MCF 10A (cell line): ENCODE measurements at regions not wholly inside any gene's neighbourhood (a gene's known extent, or its start where the extent isn't known, plus 50 kb on each side); places are given as distances from the start of the nearest gene placed in this dataset.

Source experiments
- BruUV-seq: library from RNA; stranded (reverse); fragments of 400-500 nt; replicated peaks from 2 replicates; lab custom pipeline; 2021; lab: Mats Ljungman, UMichigan
- CTCF ChIA-PET: fragments of 300-600 bp; sonication (Branson Sonifier 250); formaldehyde crosslinking; extraction: SDS; loops from one replicate; lab custom pipeline; 2021; ENCODE audit warnings: antibody characterized with exemption, inconsistent platforms; lab: Yijun Ruan, JAX
- POLR2A ChIA-PET: fragments of 300-600, 350-650 bp; sonication (Branson Sonifier 250); formaldehyde crosslinking; extraction: SDS; loops from one replicate; lab custom pipeline; 2020; ENCODE audit warnings: antibody characterized with exemption, inconsistent platforms; lab: Yijun Ruan, JAX
- DNase-seq: peaks from one replicate; pipeline ENCODE4 v3.0.0-alpha.2; 2018; ENCODE audit not compliant: unreplicated experiment
- H3K27ac Mint-ChIP-seq: one replicate; pipeline ENCODE4 v1.8.0; 2022; ENCODE audit warnings: mild to moderate bottlenecking, low read depth, mixed read lengths; ENCODE audit not compliant: unreplicated experiment
- H3K27me3 Mint-ChIP-seq: one replicate; pipeline ENCODE4 v1.8.0; 2022; ENCODE audit warnings: mixed read lengths; ENCODE audit not compliant: insufficient read depth, unreplicated experiment
- H3K36me3 Mint-ChIP-seq: one replicate; pipeline ENCODE4 v1.8.0; 2022; ENCODE audit warnings: mild to moderate bottlenecking, moderate library complexity, mixed read lengths; ENCODE audit not compliant: insufficient read depth, unreplicated experiment
- H3K4me1 Mint-ChIP-seq: one replicate; pipeline ENCODE4 v1.8.0; 2022; ENCODE audit warnings: mixed read lengths; ENCODE audit not compliant: insufficient read depth, unreplicated experiment
- H3K4me3 Mint-ChIP-seq: one replicate; pipeline ENCODE4 v1.8.0; 2022; ENCODE audit warnings: mild to moderate bottlenecking, moderate library complexity, mixed read lengths; ENCODE audit not compliant: unreplicated experiment
- H3K9me3 Mint-ChIP-seq: one replicate; pipeline ENCODE4 v1.8.0; 2022; ENCODE audit warnings: mixed read lengths; ENCODE audit not compliant: unreplicated experiment
- intact Hi-C: fragments of 100-400 bp; cut with micrococcal nuclease; formaldehyde crosslinking; loops from 2 replicates; pipeline ENCODE4 v1.14.1; 2022
- TF ChIP-seq, protein P1 (sequence below): fragments of 200-600 bp; IDR thresholded peaks from one replicate; pipeline ENCODE4 v1.8.0; 2022; ENCODE audit warnings: antibody characterized with exemption, mild to moderate bottlenecking; ENCODE audit not compliant: unreplicated experiment

DNA sequence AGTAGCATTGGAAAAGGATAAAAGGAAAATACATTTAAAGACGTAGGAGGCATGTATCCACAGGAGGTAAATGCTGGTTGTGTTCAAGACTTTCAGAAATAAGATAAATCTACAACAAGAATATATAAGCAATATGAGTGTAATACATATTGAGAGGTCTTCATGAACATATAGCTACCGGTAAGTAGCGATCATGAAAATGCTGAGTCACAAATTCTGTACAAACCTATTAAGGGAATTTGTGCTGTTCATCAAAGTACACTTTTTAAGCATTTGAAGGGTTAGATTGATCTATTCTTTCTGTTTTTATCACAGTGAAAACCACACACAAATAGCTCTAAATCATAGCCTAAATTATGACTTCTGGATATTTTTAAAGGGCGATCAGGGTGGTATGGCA lies 173.1 kb upstream of the NYAP2 start:
- no peak overlapping the region for H3K27ac Mint-ChIP-seq
- no peak overlapping the region for H3K4me3 Mint-ChIP-seq
- no TSS peak for BruUV-seq
- ChIA-PET POLR2A (no interaction called here), CTCF (interaction anchor here (0.7 to 1.0 kb wide), 2 partner anchors 13 to 60 kb away, joined by 3 read pairs; no protein-coding TSS in a partner anchor)
- H3K36me3 Mint-ChIP-seq: peaks cover 10% of the 10 kb centered on the region
- no peak for DNase-seq
- no peaks in the 10 kb centered on the region for H3K4me1 Mint-ChIP-seq
- H3K27me3 Mint-ChIP-seq: peaks cover 39% of the 10 kb centered on the region
- intact Hi-C loops: no loop called here
- TF ChIP-seq, protein P1, sequence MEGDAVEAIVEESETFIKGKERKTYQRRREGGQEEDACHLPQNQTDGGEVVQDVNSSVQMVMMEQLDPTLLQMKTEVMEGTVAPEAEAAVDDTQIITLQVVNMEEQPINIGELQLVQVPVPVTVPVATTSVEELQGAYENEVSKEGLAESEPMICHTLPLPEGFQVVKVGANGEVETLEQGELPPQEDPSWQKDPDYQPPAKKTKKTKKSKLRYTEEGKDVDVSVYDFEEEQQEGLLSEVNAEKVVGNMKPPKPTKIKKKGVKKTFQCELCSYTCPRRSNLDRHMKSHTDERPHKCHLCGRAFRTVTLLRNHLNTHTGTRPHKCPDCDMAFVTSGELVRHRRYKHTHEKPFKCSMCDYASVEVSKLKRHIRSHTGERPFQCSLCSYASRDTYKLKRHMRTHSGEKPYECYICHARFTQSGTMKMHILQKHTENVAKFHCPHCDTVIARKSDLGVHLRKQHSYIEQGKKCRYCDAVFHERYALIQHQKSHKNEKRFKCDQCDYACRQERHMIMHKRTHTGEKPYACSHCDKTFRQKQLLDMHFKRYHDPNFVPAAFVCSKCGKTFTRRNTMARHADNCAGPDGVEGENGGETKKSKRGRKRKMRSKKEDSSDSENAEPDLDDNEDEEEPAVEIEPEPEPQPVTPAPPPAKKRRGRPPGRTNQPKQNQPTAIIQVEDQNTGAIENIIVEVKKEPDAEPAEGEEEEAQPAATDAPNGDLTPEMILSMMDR: no peak
- H3K9me3 Mint-ChIP-seq: no peaks in the 10 kb centered on the region

DNA sequence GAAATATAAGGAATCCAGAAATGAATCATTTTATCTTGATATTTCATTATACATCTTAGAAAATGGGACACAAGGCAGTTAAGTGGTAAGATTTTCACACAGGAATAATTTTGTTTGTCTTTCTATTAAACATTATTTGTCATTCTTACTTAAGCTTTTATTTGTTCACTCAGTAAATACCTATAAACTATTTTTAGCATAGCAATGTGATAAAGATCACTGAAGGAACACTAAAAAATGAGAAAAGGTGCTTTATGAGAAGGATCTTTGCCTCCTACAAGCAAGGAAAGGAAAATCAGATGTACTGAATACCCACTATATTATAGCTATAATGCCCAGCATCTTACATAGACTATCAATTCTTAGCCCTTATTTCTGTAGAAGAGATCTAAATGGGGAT lies 176.2 kb upstream of the NYAP2 start:
- Mint-ChIP-seq H3K27me3 (peaks cover 24% of the 10 kb centered on the region), H3K4me1 (no peaks in the 10 kb centered on the region), H3K27ac (no peak overlapping the region), H3K36me3 (peaks cover 10% of the 10 kb centered on the region), H3K9me3 (no peaks in the 10 kb centered on the region), H3K4me3 (no peak overlapping the region)
- ChIA-PET CTCF (interaction anchor here (0.6 to 0.7 kb wide), 2 partner anchors 206 to 341 kb away, joined by 3 read pairs; no protein-coding TSS in a partner anchor), POLR2A (interaction anchor here (0.7 to 1.6 kb wide), 2 partner anchors 9 to 1647 kb away, joined by 3 read pairs; no protein-coding TSS in a partner anchor)
- TF ChIP-seq, protein P1: no peak
- DNase-seq: no peak
- no TSS peak for BruUV-seq
- intact Hi-C loops: no loop called here

DNA sequence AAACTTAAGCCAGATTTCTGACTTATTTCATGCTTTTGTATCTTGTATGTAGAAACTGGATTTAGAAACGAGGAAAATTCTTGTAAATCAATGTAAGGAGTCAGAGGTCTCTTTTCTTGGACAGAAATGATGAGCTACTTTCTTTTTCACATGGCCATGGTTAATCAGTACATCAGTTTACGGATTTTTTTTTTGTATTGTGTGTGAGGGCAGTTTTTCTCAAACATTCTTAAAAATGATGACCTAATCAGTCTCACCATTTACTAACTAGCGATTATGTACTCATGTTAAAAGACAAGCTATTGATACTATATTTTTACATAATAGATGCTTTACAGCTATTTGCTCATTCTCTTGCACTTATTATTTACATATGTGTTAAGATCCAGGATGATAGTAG lies 165.2 kb upstream of the DOCK10 start:
- Mint-ChIP-seq H3K4me1 (no peaks in the 10 kb centered on the region), H3K36me3 (no peaks in the 10 kb centered on the region), H3K27me3 (peaks cover 60% of the 10 kb centered on the region), H3K9me3 (no peaks in the 10 kb centered on the region), H3K27ac (no peak overlapping the region), H3K4me3 (no peak overlapping the region)
- TF ChIP-seq, protein P1: no peak
- BruUV-seq: no TSS peak
- intact Hi-C loops: no loop called here
- no peak for DNase-seq
- ChIA-PET CTCF (no interaction called here), POLR2A (no interaction called here)

DNA sequence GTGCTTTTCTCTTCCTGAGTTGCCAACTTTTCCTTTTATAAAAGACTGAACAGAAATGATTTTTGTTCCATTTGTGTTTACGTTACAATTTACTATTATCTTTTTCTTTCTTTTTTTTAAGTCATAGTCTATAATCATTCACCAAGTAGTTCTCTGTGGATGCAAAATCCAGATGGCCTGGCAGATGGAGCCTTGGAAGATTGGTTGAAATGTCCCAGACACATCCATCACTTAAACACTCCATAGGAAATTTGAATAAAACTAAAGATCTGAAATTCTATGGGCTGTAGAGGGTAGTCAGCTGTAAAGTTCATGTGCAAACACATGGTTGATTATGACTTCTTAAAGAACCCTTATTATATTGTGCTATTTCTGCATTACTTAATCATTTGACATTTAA lies 164.8 kb upstream of the DOCK10 start:
- Mint-ChIP-seq H3K4me1 (no peaks in the 10 kb centered on the region), H3K27ac (no peak overlapping the region), H3K4me3 (no peak overlapping the region), H3K36me3 (no peaks in the 10 kb centered on the region), H3K27me3 (peaks cover 62% of the 10 kb centered on the region), H3K9me3 (no peaks in the 10 kb centered on the region)
- ChIA-PET POLR2A (no interaction called here), CTCF (no interaction called here)
- DNase-seq: no peak
- intact Hi-C loops: no loop called here
- BruUV-seq: no TSS peak
- TF ChIP-seq, protein P1: no peak
